Ovary (tissue), 7 donors: ENCODE measurements at regions not wholly inside any gene's neighbourhood (a gene's known extent, or its start where the extent isn't known, plus 50 kb on each side); places are given as distances from the start of the nearest gene placed in this dataset.

ENCODE experiments used
- DNase-seq, 5 donors: peaks; one replicate each; pipeline ENCODE4 v3.0.0-alpha.2; 2019 to 2020
- H3K27ac ChIP-seq, 2 donors: fragments of 200-600 bp; one replicate each; pipeline versions ENCODE4 v1.5.1 to v1.8.0; 2019 to 2022
- H3K27me3 ChIP-seq: fragments of 200-600 bp; one replicate; pipeline ENCODE4 v1.8.0; 2022
- H3K36me3 ChIP-seq: fragments of 200-600 bp; sonication (generic); one replicate; pipeline ENCODE4 v1.5.1; 2019
- H3K4me1 ChIP-seq: one replicate; pipeline ENCODE4 v1.8.1; 2013; ENCODE audit warnings: mild to moderate bottlenecking, moderate library complexity; ENCODE audit not compliant: insufficient read depth
- H3K4me3 ChIP-seq: fragments of 200-600 bp; sonication (generic); one replicate; pipeline ENCODE4 v1.5.1; 2017
- H3K9me3 ChIP-seq, 2 donors: fragments of 200-600 bp in 1 of 2; sonication (generic) in 1 of 2; one replicate each; pipeline versions ENCODE4 v1.5.1 to v1.8.1; 2013 to 2019; ENCODE audit warnings: mild to moderate bottlenecking in 1 of 2, moderate library complexity in 1 of 2
- EP300 ChIP-seq: sonication (generic); formaldehyde crosslinking; IDR thresholded peaks from one replicate; pipeline ENCODE4 v1.6.1; 2017; ENCODE audit warnings: antibody characterized with exemption
- POLR2A ChIP-seq: fragments of 450-650 bp; IDR thresholded peaks from one replicate; pipeline ENCODE4 v1.6.1; 2017; ENCODE audit warnings: antibody characterized with exemption, mild to moderate bottlenecking, moderate library complexity
- WGBS, 3 donors: extraction: QIAGEN DNeasy Blood & Tissue Kit in 1 of 3; methylation state at CpG; one replicate each; pipeline versions ENCODE4 v1.1.5 to v1.1.7; 2013 to 2017; 5-methylcytosine and 5-hydroxymethylcytosine counted together
- intact Hi-C, 4 donors: fragments of 100-400 bp; cut with DNase I; formaldehyde crosslinking; loops; one replicate each; pipeline versions ENCODE4 v1.11.0 to v1.15.1; 2022 to 2023
- TF ChIP-seq, protein P1 (sequence below), 3 donors: fragments of 450-650 bp in 2 of 3; fragments of 200-600 bp in 1 of 3; IDR thresholded peaks; one replicate each; pipeline versions ENCODE4 v1.5.1 to v1.8.0; 2016 to 2022; ENCODE audit warnings: antibody characterized with exemption in 3 of 3, mild to moderate bottlenecking in 1 of 3
- donor health status: DM: no; HTN: no; CAD: no; lungs with moderate emphysema.
- donor health status: DM: no; HTN: no; CAD: no.
- donor health status: Bipolar disorder and iron deficiency.
- donor health status: DM: no; HTN: no; CAD: no.
- donor health status: DM: yes; HTN: yes; CAD: no.

DNA sequence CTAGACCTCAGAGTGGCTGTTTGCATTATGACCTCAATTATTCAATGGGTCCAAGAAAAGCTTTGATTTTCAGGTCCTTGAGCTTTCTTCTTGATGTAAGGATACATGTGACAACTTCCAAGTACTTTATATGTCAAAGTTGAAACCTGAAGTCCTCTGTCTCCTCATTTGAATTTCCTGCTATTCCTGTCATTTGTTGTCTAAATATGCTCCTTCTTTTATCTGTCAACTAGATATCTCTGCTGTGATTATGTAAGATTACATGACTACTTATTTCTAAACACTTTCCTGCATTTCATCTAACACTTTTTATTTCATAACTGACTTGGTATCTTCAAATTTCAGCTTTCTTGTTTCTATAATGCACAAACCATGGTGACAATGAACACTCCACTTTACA is 670.0 kb upstream of the FAM174A start:
- TF ChIP-seq POLR2A (no peak), EP300 (no peak)
- TF ChIP-seq, protein P1, sequence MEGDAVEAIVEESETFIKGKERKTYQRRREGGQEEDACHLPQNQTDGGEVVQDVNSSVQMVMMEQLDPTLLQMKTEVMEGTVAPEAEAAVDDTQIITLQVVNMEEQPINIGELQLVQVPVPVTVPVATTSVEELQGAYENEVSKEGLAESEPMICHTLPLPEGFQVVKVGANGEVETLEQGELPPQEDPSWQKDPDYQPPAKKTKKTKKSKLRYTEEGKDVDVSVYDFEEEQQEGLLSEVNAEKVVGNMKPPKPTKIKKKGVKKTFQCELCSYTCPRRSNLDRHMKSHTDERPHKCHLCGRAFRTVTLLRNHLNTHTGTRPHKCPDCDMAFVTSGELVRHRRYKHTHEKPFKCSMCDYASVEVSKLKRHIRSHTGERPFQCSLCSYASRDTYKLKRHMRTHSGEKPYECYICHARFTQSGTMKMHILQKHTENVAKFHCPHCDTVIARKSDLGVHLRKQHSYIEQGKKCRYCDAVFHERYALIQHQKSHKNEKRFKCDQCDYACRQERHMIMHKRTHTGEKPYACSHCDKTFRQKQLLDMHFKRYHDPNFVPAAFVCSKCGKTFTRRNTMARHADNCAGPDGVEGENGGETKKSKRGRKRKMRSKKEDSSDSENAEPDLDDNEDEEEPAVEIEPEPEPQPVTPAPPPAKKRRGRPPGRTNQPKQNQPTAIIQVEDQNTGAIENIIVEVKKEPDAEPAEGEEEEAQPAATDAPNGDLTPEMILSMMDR (IDR thresholded peaks at IDR 0.05) = no peak

GRCh38 chr5:99835791-99836190 is 699.4 kb upstream of the FAM174A start:
- DNase-seq = no peak
- WGBS, 3 donors = 94 to 96% (median 96%) methylated on average over 4 of the region's 4 CpGs
- H3K4me1 ChIP-seq = no peaks in the 10 kb centered on the region
- no peak overlapping the region for H3K4me3 ChIP-seq
- no peaks in the 10 kb centered on the region for H3K9me3 ChIP-seq
- no peaks in the 10 kb centered on the region for H3K36me3 ChIP-seq
- no peak overlapping the region for H3K27ac ChIP-seq
- no peak for TF ChIP-seq POLR2A
- TF ChIP-seq EP300 = no peak
- TF ChIP-seq, protein P1 (IDR thresholded peaks at IDR 0.05) = no peak
- no peaks in the 10 kb centered on the region for H3K27me3 ChIP-seq
- intact Hi-C loops = no loop called here

More for the DNA sequence above, 670.0 kb upstream of the FAM174A start:
- Histone ChIP-seq H3K27me3 (no peaks in the 10 kb centered on the region), H3K9me3 (no peaks in the 10 kb centered on the region), H3K4me3 (no peak overlapping the region), H3K27ac (no peak overlapping the region), H3K36me3 (no peaks in the 10 kb centered on the region), H3K4me1 (no peaks in the 10 kb centered on the region)
- DNase-seq = no peak
- intact Hi-C loops = no loop called here

DNA sequence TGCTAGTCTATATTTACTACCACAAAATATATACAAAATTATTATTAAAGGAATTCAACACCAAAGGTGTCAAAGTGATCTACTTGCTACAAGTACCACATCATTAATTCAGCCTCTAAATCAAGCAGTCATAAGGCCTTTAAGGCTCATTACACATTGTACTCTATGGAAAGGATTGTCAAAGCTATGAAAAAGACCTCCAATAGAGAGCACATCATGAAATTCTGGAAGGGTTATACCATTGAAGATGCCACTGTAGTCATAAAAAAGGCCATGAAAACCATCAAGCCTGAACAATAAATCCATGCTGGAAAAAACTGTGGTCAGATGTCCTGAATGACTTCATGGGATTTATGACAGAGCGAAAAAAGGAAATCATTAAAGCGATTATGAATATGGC is 708.0 kb upstream of the FAM174A start:
- H3K27ac ChIP-seq = no peak overlapping the region
- H3K36me3 ChIP-seq = no peaks in the 10 kb centered on the region
- no peaks in the 10 kb centered on the region for H3K27me3 ChIP-seq
- no peak for TF ChIP-seq POLR2A
- TF ChIP-seq, protein P1 (IDR thresholded peaks at IDR 0.05) = no peak
- TF ChIP-seq EP300 = no peak
- DNase-seq = no peak
- H3K4me1 ChIP-seq = no peaks in the 10 kb centered on the region
- no peaks in the 10 kb centered on the region for H3K9me3 ChIP-seq
- intact Hi-C loops = no loop called here
- no peak overlapping the region for H3K4me3 ChIP-seq
- WGBS, 3 donors = 90% methylated on average over 2 of the region's 2 CpGs

DNA sequence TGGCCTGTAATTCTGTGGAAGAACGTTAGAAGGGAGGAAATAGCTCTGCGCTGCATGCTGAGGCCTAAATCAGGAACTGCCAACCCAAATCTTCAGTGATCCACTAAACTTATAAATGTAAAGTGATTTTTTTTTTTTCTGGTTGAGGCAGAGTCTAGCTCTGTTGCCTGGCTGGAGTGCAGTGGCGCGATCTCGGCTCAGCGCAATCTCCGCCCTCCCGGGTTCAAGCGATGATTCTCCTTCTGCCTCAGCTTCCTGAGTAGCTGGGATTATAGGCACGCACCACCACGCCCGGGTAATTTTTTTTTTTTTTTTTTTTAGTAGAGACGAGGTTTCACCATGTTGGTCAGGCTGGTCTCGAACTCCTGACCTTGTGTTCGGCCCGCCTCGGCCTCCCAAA is 717.4 kb upstream of the FAM174A start:
- WGBS, 3 donors = 89 to 94% (median 93%) methylated on average over 17 of the region's 17 CpGs
- H3K27ac ChIP-seq = no peak overlapping the region
- intact Hi-C loops = no loop called here

DNA sequence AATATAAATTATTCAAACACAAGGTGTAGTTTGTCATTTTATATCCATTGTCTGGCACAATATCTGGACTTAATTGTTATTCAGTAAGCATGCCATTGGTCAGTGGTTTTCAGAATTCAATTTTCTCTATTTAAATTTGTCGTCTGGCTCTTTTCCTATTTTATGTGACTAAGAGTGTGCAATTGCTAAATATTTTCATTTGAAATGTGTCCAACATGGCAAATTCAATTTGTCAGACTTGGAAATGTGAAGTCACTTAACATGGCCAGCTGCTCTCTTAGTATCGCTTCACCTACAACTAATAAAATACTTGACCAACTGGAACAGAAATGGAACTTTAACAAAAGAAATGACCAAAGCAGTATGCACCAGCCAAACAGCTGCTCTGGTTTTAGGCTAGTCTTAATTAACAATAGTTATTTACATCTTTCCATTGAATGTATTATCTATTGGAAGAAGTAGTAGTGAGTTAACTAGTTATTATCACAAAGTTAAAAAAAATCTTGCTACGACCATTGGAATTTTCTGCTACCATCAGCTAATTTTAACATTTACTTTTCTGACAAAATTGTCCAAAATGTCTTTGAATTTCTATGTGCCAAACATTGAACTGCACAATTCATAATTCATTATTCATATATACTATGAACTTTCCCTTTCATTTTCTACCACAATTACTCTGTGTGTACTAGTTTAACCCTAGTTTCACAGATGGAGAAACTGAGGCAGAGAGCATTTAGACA is 720.7 kb upstream of the FAM174A start:
- H3K27me3 ChIP-seq = no peaks in the 10 kb centered on the region
- WGBS, 3 donors = 30 to 86% (median 55%) methylated on average over 3 of the region's 3 CpGs
- no peaks in the 10 kb centered on the region for H3K9me3 ChIP-seq
- no peaks in the 10 kb centered on the region for H3K4me1 ChIP-seq
- TF ChIP-seq, protein P1 (IDR thresholded peaks at IDR 0.05) = no peak
- TF ChIP-seq EP300 = no peak
- TF ChIP-seq POLR2A = no peak
- no peak overlapping the region for H3K4me3 ChIP-seq
- DNase-seq = no peak
- H3K36me3 ChIP-seq = no peaks in the 10 kb centered on the region
- no peak overlapping the region for H3K27ac ChIP-seq
- intact Hi-C loops = no loop called here

More for the DNA sequence above, 717.4 kb upstream of the FAM174A start:
- Histone ChIP-seq H3K4me3 (no peak overlapping the region), H3K4me1 (no peaks in the 10 kb centered on the region), H3K36me3 (no peaks in the 10 kb centered on the region), H3K9me3 (no peaks in the 10 kb centered on the region), H3K27me3 (no peaks in the 10 kb centered on the region)
- DNase-seq = no peak
- no peak for TF ChIP-seq POLR2A
